HEK293T (cell line): ENCODE measurements at regions not wholly inside any gene's neighbourhood (a gene's known extent, or its start where the extent isn't known, plus 50 kb on each side); places are given as distances from the start of the nearest gene placed in this dataset.

Experiments
- ELF4 ChIP-seq: fragments of 450-650 bp; IDR thresholded peaks from 2 replicates; pipeline ENCODE4 v1.6.1; 2017; ENCODE audit warnings: antibody characterized with exemption
- SP1 ChIP-seq: fragments of 450-650 bp; IDR thresholded peaks from 2 replicates; pipeline ENCODE4 v1.6.1; 2017
- SUZ12 ChIP-seq: fragments of 450-650 bp; IDR thresholded peaks from 2 replicates; pipeline ENCODE4 v1.6.1; 2016; ENCODE audit warnings: mild to moderate bottlenecking
- TARDBP ChIP-seq: fragments of 450-650 bp; IDR thresholded peaks from 2 replicates; pipeline ENCODE4 v1.6.1; 2016

DNA sequence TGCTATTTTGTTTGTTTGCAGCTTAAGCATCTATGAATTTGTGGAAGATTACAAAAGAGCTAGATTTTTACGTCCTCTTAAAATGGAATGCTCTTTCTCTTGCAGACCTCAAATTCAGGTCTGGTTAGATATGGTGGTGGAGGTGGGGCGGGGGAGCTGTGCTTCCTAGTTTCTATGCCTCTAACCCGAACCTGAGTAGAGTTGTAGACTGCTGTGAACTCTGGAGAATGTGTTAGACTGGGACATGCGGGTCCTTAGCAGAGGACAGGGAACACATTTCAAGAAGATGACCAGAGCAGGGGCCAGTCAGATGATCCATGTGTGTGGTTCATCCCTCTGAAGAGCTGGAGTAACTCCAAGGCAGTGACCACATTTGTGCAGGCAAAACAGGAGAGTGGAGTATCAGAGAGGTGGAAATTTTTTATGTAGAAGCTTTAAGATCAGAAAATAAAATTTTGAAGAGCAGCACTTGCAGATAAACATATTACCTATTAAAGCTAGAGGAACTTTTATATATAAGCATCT is 154.9 kb downstream of the FAM174A start:
- TF ChIP-seq SP1 (no peak), TARDBP (no peak), ELF4 (no peak), SUZ12 (no peak)
